ENCODE measurements at regions not wholly inside any gene's neighbourhood (a gene's known extent, or its start where the extent isn't known, plus 50 kb on each side); places are given as distances from the start of the nearest gene placed in this dataset.

DNA sequence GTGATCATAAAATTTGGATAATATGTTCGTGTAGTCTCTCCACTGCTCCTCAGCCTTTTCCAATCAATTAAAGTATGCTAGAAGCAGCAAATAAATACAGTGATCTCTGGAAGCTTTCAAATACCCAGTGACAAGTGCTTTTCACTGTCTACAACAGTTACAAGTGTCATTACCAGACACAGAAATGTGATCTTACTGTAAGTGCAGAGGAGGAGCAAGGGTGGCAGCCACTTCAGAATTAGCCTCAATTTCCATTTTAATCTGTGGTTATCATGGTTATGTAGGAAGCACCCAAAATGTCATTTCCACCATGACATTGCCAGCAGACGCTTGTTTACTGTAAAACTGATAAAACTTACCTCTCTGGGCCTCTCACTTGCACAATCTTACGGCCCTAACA, 133.9 kb upstream of the ADAMTS3 start:
- H2AK5ac ChIP-seq (ENCODE audit: low read depth, low read length): no peak overlapping the region
- no peak overlapping the region for H2AFZ ChIP-seq (replicated peaks; ENCODE audit: low read length, poor library complexity)
- dilution Hi-C loops (cut with HindIII; ENCODE audit: low sequenced_read_pairs, unreplicated experiment): no loop called here
- H3K9ac ChIP-seq (ENCODE audit: low read depth, low read length): no peak overlapping the region
- H2AK9ac ChIP-seq (replicated peaks; ENCODE audit: low read depth, low read length, poor library complexity): no peak overlapping the region
- H2BK5ac ChIP-seq (ENCODE audit: low read depth, low read length, poor library complexity, severe bottlenecking): no peak overlapping the region
- no peak overlapping the region for H3K4me2 ChIP-seq (ENCODE audit: low read depth, low read length)
- no CpG with 5 or more reads among the region's 3 CpGs for WGBS, 2 experiments (ENCODE audit: extremely low coverage in 2 of 2, insufficient read length in 1 of 2)
- no peak overlapping the region for H3K18ac ChIP-seq (ENCODE audit: low read depth, low read length)
- no peaks in the 10 kb centered on the region for H3K9me1 ChIP-seq (ENCODE audit: insufficient read depth, low read length)
- H3K79me1 ChIP-seq (ENCODE audit: low read depth in 1 of 2, low read length in 2 of 2): no peaks in the 10 kb centered on the region
- H3K4ac ChIP-seq (ENCODE audit: low read depth, low read length): no peak overlapping the region
- H2BK120ac ChIP-seq (ENCODE audit: low read depth, low read length): no peak overlapping the region
- H3K27ac ChIP-seq (ENCODE audit: insufficient read depth, low read length): no peak overlapping the region
- no peak overlapping the region for H2BK20ac ChIP-seq (ENCODE audit: low read depth, low read length)
- intact Hi-C loops (cut with micrococcal nuclease): loop anchor here (1.0 to 5.0 kb wide), 6 partner anchors 184 to 554 kb away; partner anchors contain the start of gene ANKRD17
- H4K20me1 ChIP-seq (ENCODE audit: insufficient read depth, low read length): no peaks in the 10 kb centered on the region
- ATAC-seq (ENCODE audit: low read depth) (no peak), DNase-seq (no peak)
- no peaks in the 10 kb centered on the region for H3K4me1 ChIP-seq (ENCODE audit: control insufficient read depth, insufficient read depth, low read length)
- no peaks in the 10 kb centered on the region for H3K27me3 ChIP-seq (ENCODE audit: control insufficient read depth, insufficient read depth, low read length)
- H3K36me3 ChIP-seq (ENCODE audit: control insufficient read depth, insufficient read depth, low read length): no peaks in the 10 kb centered on the region
- TF ChIP-seq MXI1 (IDR thresholded peaks at IDR 0.05; ENCODE audit: borderline replicate concordance, low read depth, low read length) (no peak), FOS (IDR thresholded peaks at IDR 0.05; ENCODE audit: low read depth, low read length) (no peak), RFX5 (IDR thresholded peaks at IDR 0.05; ENCODE audit: low read depth, low read length) (no peak), NFE2L2 (IDR thresholded peaks at IDR 0.05; ENCODE audit: low read depth, low read length) (no peak), BHLHE40 (IDR thresholded peaks at IDR 0.05; ENCODE audit: low read depth, low read length) (no peak), POLR2A (IDR thresholded peaks at IDR 0.05; ENCODE audit: low read depth, low read length) (no peak), MAZ (IDR thresholded peaks at IDR 0.05; ENCODE audit: borderline replicate concordance, low read depth, low read length) (no peak)
- TF ChIP-seq, protein P1, sequence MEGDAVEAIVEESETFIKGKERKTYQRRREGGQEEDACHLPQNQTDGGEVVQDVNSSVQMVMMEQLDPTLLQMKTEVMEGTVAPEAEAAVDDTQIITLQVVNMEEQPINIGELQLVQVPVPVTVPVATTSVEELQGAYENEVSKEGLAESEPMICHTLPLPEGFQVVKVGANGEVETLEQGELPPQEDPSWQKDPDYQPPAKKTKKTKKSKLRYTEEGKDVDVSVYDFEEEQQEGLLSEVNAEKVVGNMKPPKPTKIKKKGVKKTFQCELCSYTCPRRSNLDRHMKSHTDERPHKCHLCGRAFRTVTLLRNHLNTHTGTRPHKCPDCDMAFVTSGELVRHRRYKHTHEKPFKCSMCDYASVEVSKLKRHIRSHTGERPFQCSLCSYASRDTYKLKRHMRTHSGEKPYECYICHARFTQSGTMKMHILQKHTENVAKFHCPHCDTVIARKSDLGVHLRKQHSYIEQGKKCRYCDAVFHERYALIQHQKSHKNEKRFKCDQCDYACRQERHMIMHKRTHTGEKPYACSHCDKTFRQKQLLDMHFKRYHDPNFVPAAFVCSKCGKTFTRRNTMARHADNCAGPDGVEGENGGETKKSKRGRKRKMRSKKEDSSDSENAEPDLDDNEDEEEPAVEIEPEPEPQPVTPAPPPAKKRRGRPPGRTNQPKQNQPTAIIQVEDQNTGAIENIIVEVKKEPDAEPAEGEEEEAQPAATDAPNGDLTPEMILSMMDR (conservative IDR thresholded peaks at IDR 0.05; ENCODE audit: low read depth, low read length): no peak
- TF ChIP-seq, protein P2, sequence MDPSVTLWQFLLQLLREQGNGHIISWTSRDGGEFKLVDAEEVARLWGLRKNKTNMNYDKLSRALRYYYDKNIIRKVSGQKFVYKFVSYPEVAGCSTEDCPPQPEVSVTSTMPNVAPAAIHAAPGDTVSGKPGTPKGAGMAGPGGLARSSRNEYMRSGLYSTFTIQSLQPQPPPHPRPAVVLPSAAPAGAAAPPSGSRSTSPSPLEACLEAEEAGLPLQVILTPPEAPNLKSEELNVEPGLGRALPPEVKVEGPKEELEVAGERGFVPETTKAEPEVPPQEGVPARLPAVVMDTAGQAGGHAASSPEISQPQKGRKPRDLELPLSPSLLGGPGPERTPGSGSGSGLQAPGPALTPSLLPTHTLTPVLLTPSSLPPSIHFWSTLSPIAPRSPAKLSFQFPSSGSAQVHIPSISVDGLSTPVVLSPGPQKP (IDR thresholded peaks at IDR 0.05; ENCODE audit: borderline replicate concordance, low read depth, low read length): no peak
- TF ChIP-seq, protein P3, sequence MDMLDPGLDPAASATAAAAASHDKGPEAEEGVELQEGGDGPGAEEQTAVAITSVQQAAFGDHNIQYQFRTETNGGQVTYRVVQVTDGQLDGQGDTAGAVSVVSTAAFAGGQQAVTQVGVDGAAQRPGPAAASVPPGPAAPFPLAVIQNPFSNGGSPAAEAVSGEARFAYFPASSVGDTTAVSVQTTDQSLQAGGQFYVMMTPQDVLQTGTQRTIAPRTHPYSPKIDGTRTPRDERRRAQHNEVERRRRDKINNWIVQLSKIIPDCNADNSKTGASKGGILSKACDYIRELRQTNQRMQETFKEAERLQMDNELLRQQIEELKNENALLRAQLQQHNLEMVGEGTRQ (IDR thresholded peaks at IDR 0.05; ENCODE audit: low read depth, low read length): no peak
- H3K4me3 ChIP-seq (ENCODE audit: insufficient read depth, low read depth, low read length): no peak overlapping the region
- H3K23ac ChIP-seq (ENCODE audit: low read depth, low read length): no peak overlapping the region
- H3K56ac ChIP-seq (ENCODE audit: extremely low read depth, insufficient read depth, low read length): no peak overlapping the region
- in situ Hi-C loops (cut with MboI; ENCODE audit: low sequenced_read_pairs): no loop called here
- H4K5ac ChIP-seq (ENCODE audit: low read depth, low read length): no peak overlapping the region
- H3K9me3 ChIP-seq (ENCODE audit: control insufficient read depth, insufficient read depth, low read length): no peaks in the 10 kb centered on the region
- no peak overlapping the region for H3K14ac ChIP-seq (replicated peaks; ENCODE audit: low read depth, low read length)
- H2BK15ac ChIP-seq (ENCODE audit: low read depth, low read length): no peak overlapping the region
- CTCF ChIA-PET: interaction anchor here (1.1 to 1.4 kb wide), 2 partner anchors 11 to 285 kb away, joined by 3 read pairs; no protein-coding TSS in a partner anchor
- POLR2A ChIA-PET (ENCODE audit: unreplicated experiment): no interaction called here
- H4K8ac ChIP-seq (ENCODE audit: low read depth in 2 of 2, low read length in 2 of 2): no peak overlapping the region
- no TSS peak for BruUV-seq (replicated peaks)
- H4K91ac ChIP-seq (ENCODE audit: insufficient read depth, low read depth, low read length): no peak overlapping the region

Data from IMR-90 (cell line).